CD4-positive, alpha-beta T cell (primary cell): ENCODE measurements at regions not wholly inside any gene's neighbourhood (a gene's known extent, or its start where the extent isn't known, plus 50 kb on each side); places are given as distances from the start of the nearest gene placed in this dataset.

Source experiments
- ATAC-seq: fragments of 200-7000 bp; cut with Tn5 transposase; one replicate; pipeline ENCODE4 v1.10.0; 2022; ENCODE audit warnings: mild to moderate bottlenecking; ENCODE audit not compliant: poor library complexity
- CTCF ChIA-PET: fragments of 350-600 bp; sonication (Branson Sonifier 250); formaldehyde crosslinking; loops from one replicate; lab custom pipeline; 2021; ENCODE audit warnings: antibody characterized with exemption, inconsistent platforms; lab: Charles Lee
- POLR2A ChIA-PET: fragments of 350-600 bp; sonication (Branson Sonifier 250); formaldehyde crosslinking; loops from one replicate; lab custom pipeline; 2021; ENCODE audit warnings: antibody characterized with exemption, inconsistent platforms; lab: Charles Lee
- DNase-seq, 14 experiments: peaks; one replicate each; pipeline ENCODE4 v3.0.0-alpha.2; 2013 to 2020; ENCODE audit warnings: mixed read lengths in 2 of 14
- H3K27ac ChIP-seq, 2 donors: one replicate each; pipeline versions ENCODE4 v1.5.1 to v1.7.0; 2013; ENCODE audit warnings: low read length in 2 of 2, low read depth in 1 of 2, mild to moderate bottlenecking in 1 of 2
- H3K27me3 ChIP-seq, 2 experiments: 1 replicate in 1 of 2; 2 replicates in 1 of 2; pipeline versions ENCODE4 v1.6.1 to v1.7.0; 2013; ENCODE audit warnings: low read length in 2 of 2, control low read depth in 1 of 2, mild to moderate bottlenecking in 1 of 2, moderate library complexity in 1 of 2; ENCODE audit not compliant: insufficient read depth in 2 of 2, control insufficient read depth in 1 of 2
- H3K36me3 ChIP-seq: one replicate; pipeline ENCODE4 v1.6.1; 2013; ENCODE audit warnings: low read length, control low read depth; ENCODE audit not compliant: insufficient read depth
- H3K4me1 ChIP-seq: one replicate; pipeline ENCODE4 v1.6.1; 2013; ENCODE audit warnings: low read length, control low read depth; ENCODE audit not compliant: insufficient read depth
- H3K4me3 ChIP-seq: one replicate; pipeline ENCODE4 v1.5.1; 2013; ENCODE audit warnings: mild to moderate bottlenecking, low read length, moderate library complexity
- H3K9me3 ChIP-seq, 2 experiments: 1 replicate in 1 of 2; 2 replicates in 1 of 2; pipeline versions ENCODE4 v1.6.1 to v1.7.0; 2013; ENCODE audit warnings: low read length in 2 of 2, mild to moderate bottlenecking in 2 of 2, control low read depth in 1 of 2, moderate library complexity in 1 of 2; ENCODE audit not compliant: control insufficient read depth in 1 of 2, insufficient read depth in 1 of 2
- H3K27ac Mint-ChIP-seq: one replicate; pipeline ENCODE4 v1.8.0; 2020; ENCODE audit warnings: mixed read lengths
- H3K27me3 Mint-ChIP-seq: one replicate; pipeline ENCODE4 v1.8.0; 2021; ENCODE audit warnings: mixed read lengths
- H3K36me3 Mint-ChIP-seq: one replicate; pipeline ENCODE4 v1.8.0; 2021; ENCODE audit warnings: low read depth, mixed read lengths
- H3K4me1 Mint-ChIP-seq: one replicate; pipeline ENCODE4 v1.8.0; 2021; ENCODE audit warnings: low read depth, mixed read lengths
- H3K4me3 Mint-ChIP-seq: one replicate; pipeline ENCODE4 v1.8.0; 2020; ENCODE audit warnings: mild to moderate bottlenecking, mixed read lengths
- H3K9me3 Mint-ChIP-seq: one replicate; pipeline ENCODE4 v1.8.0; 2020; ENCODE audit warnings: mixed read lengths
- intact Hi-C, 2 experiments: fragments of 100-400 bp; cut with DNase I in 1 of 2; cut with micrococcal nuclease in 1 of 2; formaldehyde crosslinking; loops; one replicate each; pipeline versions ENCODE4 v1.15.1 to v1.9.0; 2023 to 2025; cut with DNase I, micrococcal nuclease
- TF ChIP-seq, protein P1 (sequence below): fragments of 200-600 bp; IDR thresholded peaks from one replicate; pipeline ENCODE4 v1.8.0; 2022; ENCODE audit warnings: antibody characterized with exemption, mild to moderate bottlenecking

DNA sequence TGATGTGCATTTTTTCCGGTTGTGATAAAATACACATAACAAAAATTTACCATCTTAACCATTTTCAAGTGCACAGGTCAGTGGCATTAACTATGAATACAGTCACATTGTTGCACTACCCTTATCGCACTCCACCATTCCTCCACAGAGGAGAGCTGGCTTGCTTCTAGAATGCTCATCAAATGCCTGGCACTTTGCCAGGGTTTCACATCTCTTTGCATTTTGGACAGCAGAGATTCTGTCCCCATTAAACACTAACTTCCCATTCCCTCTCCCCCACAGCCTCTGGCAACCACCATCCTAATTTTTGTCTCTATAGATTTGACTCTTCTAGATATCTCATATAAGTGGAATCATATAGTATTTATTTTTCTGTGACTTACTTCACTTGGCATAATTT is 165.0 kb downstream of the ASB1 start:
- H3K9me3 ChIP-seq: no peaks in the 10 kb centered on the region
- no peak overlapping the region for H3K27ac ChIP-seq
- H3K9me3 Mint-ChIP-seq: no peaks in the 10 kb centered on the region
- H3K36me3 ChIP-seq: no peaks in the 10 kb centered on the region
- DNase-seq (no peak), ATAC-seq (no peak)
- H3K27me3 ChIP-seq: peaks cover 0 to 2% of the 10 kb centered on the region in 2 experiments
- ChIA-PET POLR2A (no interaction called here), CTCF (no interaction called here)
- no peak overlapping the region for H3K4me3 Mint-ChIP-seq
- no peaks in the 10 kb centered on the region for H3K36me3 Mint-ChIP-seq
- no peaks in the 10 kb centered on the region for H3K27me3 Mint-ChIP-seq
- H3K4me1 Mint-ChIP-seq: no peaks in the 10 kb centered on the region
- TF ChIP-seq, protein P1, sequence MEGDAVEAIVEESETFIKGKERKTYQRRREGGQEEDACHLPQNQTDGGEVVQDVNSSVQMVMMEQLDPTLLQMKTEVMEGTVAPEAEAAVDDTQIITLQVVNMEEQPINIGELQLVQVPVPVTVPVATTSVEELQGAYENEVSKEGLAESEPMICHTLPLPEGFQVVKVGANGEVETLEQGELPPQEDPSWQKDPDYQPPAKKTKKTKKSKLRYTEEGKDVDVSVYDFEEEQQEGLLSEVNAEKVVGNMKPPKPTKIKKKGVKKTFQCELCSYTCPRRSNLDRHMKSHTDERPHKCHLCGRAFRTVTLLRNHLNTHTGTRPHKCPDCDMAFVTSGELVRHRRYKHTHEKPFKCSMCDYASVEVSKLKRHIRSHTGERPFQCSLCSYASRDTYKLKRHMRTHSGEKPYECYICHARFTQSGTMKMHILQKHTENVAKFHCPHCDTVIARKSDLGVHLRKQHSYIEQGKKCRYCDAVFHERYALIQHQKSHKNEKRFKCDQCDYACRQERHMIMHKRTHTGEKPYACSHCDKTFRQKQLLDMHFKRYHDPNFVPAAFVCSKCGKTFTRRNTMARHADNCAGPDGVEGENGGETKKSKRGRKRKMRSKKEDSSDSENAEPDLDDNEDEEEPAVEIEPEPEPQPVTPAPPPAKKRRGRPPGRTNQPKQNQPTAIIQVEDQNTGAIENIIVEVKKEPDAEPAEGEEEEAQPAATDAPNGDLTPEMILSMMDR: no peak
- intact Hi-C loops: no loop called here
- no peak overlapping the region for H3K4me3 ChIP-seq
- H3K4me1 ChIP-seq: no peaks in the 10 kb centered on the region
- no peak overlapping the region for H3K27ac Mint-ChIP-seq

DNA sequence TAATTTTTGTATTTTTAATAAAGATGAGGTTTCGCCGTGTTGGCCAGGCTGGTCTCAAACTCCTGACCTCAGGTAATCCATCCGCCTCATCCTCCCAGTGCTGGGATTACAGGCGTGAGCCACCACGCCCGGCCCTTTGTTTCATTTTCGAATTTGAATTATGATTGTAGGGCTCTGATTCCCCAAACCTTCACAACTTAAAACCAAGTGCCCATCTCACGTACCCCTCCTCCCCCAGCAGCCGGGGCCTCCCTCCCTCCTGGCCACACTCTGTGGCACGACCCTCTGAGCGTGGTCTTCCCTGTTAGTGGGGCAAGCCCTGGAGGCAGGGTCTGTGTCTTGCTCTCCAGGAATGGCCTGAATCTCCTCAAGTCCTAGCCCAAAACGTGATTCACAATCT is 166.5 kb downstream of the ASB1 start:
- Histone ChIP-seq H3K9me3 (no peaks in the 10 kb centered on the region), H3K36me3 (no peaks in the 10 kb centered on the region), H3K4me1 (no peaks in the 10 kb centered on the region), H3K4me3 (no peak overlapping the region), H3K27ac (no peak overlapping the region), H3K27me3 (peaks cover 0 to 2% of the 10 kb centered on the region in 2 experiments)
- CTCF ChIA-PET: no interaction called here
- no peaks in the 10 kb centered on the region for H3K9me3 Mint-ChIP-seq
- no peaks in the 10 kb centered on the region for H3K36me3 Mint-ChIP-seq
- DNase-seq: no peak
- H3K4me3 Mint-ChIP-seq: no peak overlapping the region
- H3K4me1 Mint-ChIP-seq: peaks cover 7% of the 10 kb centered on the region
- POLR2A ChIA-PET: no interaction called here
- no peak overlapping the region for H3K27ac Mint-ChIP-seq
- TF ChIP-seq, protein P1: no peak
- intact Hi-C loops: no loop called here
- no peak for ATAC-seq
- peaks cover 7% of the 10 kb centered on the region for H3K27me3 Mint-ChIP-seq

DNA sequence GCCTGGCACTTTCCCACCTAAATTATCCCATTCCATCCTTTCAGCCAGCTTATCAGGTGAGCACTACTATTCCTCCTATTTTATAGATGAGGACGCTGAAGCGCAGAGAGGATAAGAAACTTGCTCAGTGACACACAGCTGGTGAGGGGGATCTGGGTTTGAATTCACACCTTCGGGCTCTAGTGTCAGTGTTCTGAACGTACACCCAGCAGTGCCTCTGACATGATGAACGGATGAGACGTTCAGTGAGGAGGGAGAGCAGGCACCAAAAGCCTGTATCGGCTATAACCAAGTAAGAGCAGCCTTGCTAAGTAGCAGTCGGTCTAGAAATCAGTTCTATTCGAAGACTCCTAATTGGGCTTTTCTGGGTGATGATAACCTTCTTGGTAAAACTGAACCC is 167.0 kb downstream of the ASB1 start:
- intact Hi-C loops: no loop called here
- no peak for ATAC-seq
- no peaks in the 10 kb centered on the region for H3K9me3 Mint-ChIP-seq
- H3K4me1 ChIP-seq: no peaks in the 10 kb centered on the region
- no peak overlapping the region for H3K27ac ChIP-seq
- H3K4me3 Mint-ChIP-seq: no peak overlapping the region
- H3K9me3 ChIP-seq: no peaks in the 10 kb centered on the region
- no peaks in the 10 kb centered on the region for H3K36me3 Mint-ChIP-seq
- no peak overlapping the region for H3K4me3 ChIP-seq
- peaks cover 7% of the 10 kb centered on the region for H3K27me3 Mint-ChIP-seq
- ChIA-PET CTCF (no interaction called here), POLR2A (no interaction called here)
- no peak for DNase-seq
- no peak overlapping the region for H3K27ac Mint-ChIP-seq
- H3K36me3 ChIP-seq: no peaks in the 10 kb centered on the region
- peaks cover 7% of the 10 kb centered on the region for H3K4me1 Mint-ChIP-seq
- TF ChIP-seq, protein P1: no peak
- peaks cover 0 to 2% of the 10 kb centered on the region in 2 experiments for H3K27me3 ChIP-seq
